ENCODE measurements at regions not wholly inside any gene's neighbourhood (a gene's known extent, or its start where the extent isn't known, plus 50 kb on each side); places are given as distances from the start of the nearest gene placed in this dataset.

DNA sequence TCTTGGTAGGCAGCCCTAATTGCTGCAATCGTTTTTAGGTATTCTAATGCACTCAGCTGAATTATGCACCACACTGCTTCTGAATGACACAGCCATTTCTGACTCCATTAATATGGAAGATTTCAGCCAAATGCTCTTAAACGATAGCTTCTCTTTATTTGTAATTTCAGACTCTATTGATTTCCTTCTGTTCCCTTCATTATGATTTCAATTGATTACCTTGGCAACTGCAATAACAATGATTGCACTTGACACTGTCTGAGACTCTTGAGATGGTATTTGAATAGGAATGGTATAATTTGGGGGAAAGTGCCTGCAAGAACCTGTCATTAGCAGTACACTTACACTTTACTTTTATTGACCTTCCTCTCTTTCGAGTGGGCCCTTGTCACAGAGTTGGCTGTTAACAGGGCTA, 296.1 kb upstream of the DMAC1 start:
- no peak for DNase-seq (ENCODE audit: low read depth in 1 of 2, low spot score in 1 of 2)

DNA sequence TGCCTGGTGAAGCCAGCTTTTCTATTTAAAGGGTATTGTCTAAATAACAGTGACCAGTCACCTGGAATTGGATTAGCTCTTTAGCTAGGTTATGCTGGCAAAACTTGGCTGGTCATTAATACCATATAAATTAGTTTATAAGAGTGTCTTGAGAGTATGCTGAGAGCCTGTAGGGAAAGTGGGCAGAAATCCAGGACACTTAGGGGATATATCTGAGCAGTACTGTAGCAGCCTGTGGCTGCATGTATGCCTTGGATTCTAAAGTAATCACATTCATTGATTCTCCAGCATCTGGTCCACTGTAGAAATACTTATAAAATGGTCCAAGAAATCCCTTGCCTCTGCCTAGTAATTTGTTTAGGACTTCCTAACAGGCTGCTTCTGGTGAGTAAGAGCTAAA, 288.9 kb upstream of the DMAC1 start:
- DNase-seq (ENCODE audit: low read depth in 1 of 2, low spot score in 1 of 2), result no peak

DNA sequence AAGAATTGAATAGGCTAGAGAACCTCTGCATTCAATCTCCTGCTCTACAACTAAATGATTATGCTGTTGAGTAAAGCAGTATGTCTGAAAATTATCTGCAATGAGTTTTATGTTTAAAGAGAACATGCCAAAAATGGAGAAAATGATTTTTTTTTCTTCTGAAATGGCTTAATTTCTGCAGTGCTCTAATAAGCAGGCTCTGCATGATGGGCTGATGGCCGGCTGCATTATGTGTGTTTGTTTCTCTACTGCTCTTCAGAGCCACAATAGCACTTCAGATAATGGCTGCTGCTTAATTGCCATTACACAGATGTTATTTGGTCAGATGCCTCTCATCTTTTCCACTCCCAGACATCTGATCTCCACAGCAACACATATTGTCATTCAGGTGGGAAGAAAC, 286.4 kb upstream of the DMAC1 start:
- no peak for DNase-seq (ENCODE audit: low read depth in 1 of 2, low spot score in 1 of 2)

DNA sequence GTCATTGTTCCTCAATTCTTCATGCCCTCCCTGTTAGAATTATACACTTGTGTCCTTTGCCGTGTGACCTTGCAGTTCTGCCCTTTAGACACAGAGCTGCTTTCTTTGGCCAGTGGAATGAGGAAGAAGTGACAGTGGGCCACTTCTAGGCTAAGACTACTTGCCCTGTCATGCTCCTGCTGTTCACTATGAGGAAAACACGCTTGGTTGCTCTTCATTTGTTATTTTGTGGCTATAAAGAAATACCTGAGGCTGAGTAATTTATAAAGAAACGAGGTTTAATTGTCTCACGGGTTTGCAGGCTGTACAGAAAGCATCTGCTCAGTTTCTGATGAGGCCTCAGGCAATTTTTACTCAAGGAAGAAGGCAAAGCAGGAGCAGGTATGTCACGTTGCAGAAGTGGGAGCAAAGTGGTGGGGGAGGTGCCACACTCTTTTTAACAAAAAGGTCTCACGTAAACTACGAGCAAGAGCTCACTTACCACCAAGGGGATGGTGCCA, 279.1 kb upstream of the DMAC1 start:
- no peak for DNase-seq (ENCODE audit: low read depth in 1 of 2, low spot score in 1 of 2)

DNA sequence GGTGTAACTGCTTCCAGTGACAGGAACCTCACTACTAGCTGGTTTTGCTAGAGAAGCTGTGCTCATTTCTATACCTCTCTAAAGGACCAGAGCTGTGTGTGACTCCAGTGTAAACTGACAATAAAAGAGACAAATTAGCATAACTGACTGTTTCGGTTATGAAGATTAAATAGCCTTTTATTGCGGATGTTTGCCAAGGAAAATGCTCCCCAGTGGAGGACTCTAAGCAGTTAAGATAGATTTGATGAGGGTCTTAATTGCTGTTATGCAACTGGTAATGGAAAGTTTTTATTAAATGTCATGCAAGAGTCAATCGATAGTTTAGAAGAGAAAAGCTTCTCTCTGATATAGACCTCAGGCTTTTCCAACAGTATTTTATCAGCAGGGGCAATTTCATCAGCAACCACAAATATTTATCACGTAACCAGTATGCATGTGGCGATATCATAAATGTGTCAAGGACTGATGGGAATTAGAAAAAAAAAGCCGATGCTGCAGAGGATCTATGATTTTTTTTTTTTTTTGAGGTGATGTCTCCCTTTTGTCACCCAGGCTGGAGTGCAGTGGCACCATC, 275.2 kb upstream of the DMAC1 start:
- DNase-seq (ENCODE audit: low read depth in 1 of 2, low spot score in 1 of 2), result no peak

DNA sequence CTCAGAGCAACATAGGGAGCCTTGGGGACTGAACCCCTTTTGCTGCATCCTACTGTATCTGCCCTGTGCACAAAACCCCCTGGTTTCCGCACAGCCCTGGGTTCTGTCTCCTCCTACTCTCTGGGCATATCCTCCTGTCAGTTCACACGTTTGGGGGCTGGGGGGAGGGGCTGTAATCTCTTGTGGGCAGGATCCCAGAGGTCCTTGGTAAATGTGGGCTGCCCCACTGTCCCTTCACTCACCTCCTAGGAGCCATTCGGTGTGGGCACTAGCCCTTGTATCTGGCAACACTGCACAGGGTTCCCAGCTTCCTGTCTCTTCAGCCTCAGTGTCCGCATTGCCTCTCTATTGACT, 271.8 kb upstream of the DMAC1 start:
- DNase-seq (ENCODE audit: low read depth in 1 of 2, low spot score in 1 of 2), result no peak

DNA sequence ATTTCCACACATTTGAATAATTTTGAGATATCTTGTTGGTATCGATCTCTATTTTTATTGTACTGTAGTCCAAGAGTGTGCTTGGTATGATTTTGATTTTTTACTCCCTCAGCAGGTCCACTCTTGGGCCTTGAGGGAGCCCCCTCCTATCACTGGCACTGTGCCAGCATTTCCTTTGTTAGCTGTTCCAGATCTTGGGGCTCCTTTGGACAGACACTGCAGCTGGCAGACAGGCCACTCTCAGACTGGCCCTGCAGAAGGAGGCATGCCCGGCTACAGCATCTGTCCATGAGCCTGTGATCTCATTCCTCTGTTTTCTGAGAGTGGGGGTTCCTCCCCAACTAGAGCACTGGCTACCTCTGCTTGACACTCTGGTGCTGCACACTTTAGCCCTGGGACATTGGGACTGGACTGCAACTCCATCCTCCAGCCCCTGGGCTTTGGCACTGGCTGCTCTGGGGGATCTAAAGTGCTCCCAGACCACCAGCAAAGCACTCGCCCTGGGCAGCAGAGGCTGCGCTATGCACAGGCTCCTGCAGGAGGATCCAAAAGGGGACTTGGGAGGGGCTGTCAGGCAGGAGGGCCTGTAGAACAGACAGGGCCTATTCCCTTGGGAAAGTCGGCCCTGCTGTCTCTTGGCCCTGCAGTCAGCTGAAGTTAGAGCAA, 271.3 kb upstream of the DMAC1 start:
- no peak for DNase-seq (ENCODE audit: low read depth in 1 of 2, low spot score in 1 of 2)

DNA sequence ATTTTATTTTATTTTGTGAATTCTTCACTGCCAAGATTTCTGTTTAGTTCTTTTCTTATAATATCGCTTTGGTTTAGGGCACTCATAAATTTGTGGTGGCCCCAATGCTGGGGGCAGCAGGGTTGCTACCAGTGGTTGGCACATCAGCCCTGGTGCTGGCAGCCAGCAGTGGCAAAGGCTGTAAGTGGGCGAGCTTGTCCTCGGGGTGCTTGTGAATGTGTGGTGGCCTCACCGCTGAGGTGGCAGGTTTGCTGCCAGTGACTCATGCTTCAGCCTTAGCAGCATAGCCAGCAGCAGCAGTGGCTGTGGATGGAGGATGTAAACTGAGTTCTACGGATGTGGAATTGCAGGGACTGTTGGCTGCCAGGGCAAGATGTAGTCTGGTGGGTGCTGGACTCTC, 262.9 kb upstream of the DMAC1 start:
- no peak for DNase-seq (ENCODE audit: low read depth in 1 of 2, low spot score in 1 of 2)

DNA sequence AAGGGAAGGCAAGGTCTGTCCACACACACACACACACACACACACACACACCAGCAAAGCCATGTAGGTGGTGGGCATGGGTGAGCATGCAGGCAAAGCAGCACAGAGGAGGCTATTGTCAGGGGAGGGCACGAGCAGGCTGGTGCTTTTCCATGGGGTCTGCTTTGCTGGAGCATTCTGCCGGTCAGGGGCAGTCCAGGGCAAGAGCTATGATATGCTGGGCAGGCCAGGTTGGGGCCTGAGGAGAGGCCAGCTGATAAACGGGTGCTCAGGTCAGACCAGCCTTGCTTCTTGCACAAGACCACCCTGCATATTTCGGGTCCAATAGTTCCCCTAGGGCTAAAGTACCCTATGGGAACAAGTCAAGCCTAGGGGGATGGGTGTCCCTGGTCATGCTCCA, 253.9 kb upstream of the DMAC1 start:
- DNase-seq (ENCODE audit: low read depth in 1 of 2, low spot score in 1 of 2), result no peak

DNA sequence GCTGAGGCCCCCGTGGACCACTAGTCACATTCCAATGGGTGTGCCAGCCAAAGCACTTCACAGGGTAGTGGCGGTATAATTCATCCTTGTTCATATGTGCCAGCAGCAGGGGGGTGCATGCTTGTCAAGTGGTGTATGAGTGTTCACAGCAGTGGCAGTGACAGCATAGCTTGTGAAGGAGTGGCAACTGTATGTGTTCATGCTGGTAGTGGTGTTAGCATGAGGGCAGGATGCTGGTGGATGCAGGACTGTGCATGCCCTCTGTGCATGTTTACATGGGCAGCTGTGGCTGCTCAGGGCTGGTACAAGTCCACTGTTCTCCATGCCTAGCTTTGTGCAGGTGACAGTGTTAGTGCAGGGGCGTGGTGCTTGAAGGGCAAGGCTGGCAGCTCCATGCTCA, 253.4 kb upstream of the DMAC1 start:
- no peak for DNase-seq (ENCODE audit: low read depth in 1 of 2, low spot score in 1 of 2)

DNA sequence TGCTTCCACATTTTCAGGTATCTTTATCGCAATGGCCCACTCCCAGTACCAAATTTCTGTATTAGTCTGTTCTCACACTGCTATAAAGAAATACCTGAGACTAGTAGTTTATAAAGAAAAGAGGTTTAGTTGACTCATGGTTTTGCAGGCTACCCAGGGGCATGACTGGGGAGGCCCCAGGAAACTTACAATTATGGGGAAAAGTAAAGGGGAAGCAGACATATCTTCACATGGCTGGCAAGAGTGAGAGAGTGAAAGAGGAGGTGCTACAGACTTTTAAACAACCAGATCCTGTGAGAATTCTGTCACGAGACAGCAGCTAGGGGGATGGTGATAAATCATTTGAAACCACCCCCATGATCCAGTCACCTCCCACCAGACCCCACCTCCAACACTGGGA, 238.2 kb upstream of the DMAC1 start:
- no peak for DNase-seq (ENCODE audit: low read depth in 1 of 2, low spot score in 1 of 2)

DNA sequence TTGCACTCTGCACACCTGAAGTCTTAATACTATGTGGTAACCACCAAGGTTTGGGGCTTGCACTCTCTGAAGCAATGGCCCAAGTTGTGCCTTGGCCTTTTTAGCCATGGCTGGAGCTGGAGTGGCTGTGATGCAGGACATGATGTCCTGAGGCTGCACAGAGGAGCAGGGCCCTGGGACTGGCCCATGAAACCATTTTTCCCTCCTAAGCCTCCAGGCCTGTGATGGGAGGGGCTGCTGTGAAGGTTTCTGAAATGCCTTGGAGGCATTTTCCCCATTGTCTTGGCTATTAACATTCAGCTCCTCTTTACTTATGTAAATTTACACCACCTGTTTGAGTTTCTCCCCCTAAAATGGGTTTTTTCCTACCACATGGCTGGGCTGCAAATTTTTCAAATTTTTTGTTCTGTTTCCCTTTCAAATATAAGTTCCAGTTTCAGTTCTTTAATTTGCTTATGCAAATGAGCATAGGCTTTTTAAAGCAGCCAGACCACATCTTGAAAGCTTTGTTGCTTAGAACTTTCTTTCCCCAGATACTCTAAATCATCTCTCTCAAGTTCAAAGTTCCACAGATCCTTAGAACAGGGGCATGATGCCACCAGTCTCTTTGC, 237.4 kb upstream of the DMAC1 start:
- DNase-seq (ENCODE audit: low read depth in 1 of 2, low spot score in 1 of 2), result no peak

DNA sequence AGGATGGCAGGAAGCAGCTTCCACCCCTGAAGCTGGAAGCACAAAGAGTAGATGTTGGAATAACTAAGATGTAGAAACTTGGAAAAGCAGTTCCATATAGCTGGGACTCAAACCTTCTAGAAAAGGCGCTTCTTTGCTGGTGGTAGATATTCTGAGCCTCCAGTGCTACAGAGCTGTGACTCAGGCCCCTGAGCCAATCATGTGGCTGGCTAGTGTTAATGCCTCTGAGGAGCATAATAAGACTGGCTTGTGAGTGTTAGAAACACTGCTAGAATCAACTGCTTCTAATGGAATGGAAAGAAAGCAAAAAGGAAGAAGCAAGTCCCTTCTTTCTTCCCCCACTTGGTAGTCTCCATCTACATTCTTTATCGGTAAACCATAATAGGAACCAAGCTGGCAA, 234.2 kb upstream of the DMAC1 start:
- DNase-seq (ENCODE audit: low read depth in 1 of 2, low spot score in 1 of 2), result no peak

DNA sequence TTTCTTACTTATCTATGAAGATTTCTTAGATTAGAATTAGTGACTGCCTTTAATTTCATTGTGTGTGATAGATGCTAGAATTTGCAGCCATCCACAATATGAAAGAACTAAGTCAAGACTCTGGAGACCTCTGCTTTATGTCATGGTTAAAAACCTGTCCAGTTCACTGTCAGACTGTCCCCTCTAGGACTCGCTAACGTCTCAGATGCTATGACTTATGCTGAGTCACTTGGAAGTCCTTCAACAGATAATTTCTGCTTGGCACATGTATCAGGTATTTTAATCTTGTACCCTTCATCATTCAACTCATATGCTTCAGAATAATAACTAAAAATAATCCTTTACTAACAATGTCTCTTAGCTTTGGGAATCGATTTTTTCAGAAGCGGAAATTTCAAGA, 230.5 kb upstream of the DMAC1 start:
- DNase-seq (ENCODE audit: low read depth in 1 of 2, low spot score in 1 of 2), result no peak

DNA sequence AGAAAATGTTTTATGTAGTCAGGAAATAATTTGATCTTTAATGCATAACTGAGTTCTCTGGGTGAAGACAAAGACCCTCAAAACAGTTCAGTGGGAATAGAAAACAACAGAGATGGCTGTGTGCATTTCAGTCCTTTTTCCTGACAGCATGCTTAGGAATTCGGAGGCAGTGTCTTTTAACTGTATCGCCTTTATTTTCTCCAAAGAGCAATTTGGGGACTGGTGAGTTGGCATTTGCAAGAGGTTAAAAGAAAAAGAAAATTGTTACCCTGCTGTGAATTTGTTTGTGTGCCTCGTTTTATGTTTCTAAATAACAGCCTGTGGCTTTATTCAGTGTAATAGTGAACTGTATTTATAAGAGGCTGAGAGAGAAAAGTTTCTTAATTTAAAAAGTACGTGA, 227.8 kb upstream of the DMAC1 start:
- DNase-seq (ENCODE audit: low read depth in 1 of 2, low spot score in 1 of 2), result no peak

DNA sequence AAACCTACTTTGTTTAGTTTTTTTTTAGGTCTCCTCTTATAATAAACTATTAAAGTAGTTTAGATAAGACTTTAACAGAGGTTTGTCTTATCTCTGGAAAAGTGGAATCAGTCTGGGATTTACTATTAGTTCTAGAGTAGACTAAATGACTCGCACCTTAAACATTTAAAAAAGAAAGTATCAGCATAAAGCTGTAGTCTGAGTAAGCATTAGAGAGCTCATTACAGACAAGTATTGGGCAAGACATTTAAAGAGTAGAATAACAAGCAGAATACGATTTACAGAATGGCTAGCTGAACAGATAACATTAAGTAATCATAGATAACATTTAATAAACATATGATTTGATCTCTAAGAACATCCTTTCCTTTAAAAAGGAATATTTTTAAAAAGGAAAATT, 226.0 kb upstream of the DMAC1 start:
- no peak for DNase-seq (ENCODE audit: low read depth in 1 of 2, low spot score in 1 of 2)

DNA sequence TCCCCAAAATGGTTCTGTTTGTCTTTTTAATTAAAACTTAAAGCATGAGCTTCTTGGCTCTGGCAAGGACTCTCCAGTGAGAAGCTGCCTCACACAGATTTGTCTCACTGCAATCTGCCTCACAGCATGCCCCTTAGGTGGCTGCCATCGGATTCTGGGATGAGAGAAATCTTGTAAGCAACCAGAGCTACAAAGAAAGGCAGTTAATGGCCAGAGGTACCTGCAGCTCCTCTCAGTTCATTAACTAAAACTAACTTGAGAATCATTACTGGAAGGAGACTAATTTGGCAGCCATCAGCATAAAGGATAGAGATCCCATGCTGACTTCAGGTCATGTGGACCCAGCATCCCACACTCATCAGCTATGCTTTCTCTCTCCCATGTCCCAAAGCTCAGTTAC, 220.6 kb upstream of the DMAC1 start:
- DNase-seq (ENCODE audit: low read depth in 1 of 2, low spot score in 1 of 2), result no peak

DNA sequence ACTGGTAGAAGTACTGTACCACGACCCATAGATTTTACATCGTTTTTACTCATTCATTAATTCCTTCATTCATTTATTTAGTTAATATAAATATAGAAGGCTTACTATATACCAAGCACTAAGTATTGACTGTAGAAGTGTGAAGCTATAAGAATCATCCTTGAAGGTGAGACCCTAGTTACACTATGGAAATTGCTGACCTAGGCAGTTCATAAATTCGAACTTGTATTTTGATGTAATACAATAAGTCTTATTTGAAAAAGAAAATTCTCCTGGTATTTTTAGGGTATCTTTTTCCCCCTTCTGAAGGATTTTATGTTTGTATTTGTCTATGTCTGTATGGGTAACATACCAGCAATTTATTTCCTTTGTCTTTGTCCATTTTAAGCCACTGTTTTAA, 220.1 kb upstream of the DMAC1 start:
- no peak for DNase-seq (ENCODE audit: low read depth in 1 of 2, low spot score in 1 of 2)

DNA sequence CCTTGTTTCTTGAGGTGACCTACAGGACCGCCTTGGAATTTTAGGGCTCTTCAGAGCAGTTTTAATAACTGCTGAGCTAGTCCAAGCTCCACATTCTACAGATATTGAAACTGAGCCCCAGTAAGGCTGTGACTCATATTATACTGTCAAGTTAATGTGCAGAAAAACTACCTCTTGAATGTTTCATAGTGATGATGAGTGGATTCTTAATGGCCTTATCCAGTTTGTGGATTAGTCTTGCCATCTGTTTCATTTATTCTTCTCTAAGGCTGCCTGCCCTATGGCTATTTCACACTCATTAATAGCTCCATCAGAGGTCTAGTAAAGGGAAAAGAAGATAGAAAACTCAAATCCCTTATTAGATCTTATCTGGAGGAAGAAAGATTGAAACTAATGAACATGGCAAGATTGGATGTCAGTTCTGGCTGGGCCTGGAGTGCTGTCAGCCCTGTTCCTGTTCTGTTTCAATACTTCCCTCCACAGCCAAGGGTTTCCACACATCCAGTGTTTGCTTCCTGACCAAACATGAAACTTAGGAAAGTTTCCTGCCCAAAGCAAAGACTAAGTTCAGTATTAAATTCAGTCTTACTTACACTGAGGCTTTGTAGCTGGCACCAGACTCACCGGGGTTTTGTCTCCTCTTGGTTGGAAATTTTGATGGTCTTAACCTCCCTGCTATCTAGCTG, 215.6 kb upstream of the DMAC1 start:
- DNase-seq (ENCODE audit: low read depth in 1 of 2, low spot score in 1 of 2), result no peak

DNA sequence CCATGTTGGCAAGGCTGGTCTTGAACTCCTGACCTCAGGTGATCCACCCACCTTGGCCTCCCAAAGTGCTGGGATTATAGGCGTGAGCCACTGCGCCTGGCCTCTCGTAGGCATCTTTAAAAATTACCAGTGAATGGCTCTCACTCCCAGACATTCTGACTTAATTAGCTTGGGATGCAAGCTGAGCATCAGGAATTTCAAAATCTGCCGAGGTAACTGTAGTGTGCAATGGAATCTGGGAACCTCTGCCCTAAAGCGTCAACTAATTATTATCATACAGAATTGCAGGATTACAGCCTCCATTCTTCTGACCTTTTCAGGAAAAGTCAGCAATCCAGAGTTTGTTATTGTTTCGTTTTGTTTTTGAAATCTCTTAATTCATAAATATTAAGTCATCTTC, 213.4 kb upstream of the DMAC1 start:
- no peak for DNase-seq (ENCODE audit: low read depth in 1 of 2, low spot score in 1 of 2)

DNA sequence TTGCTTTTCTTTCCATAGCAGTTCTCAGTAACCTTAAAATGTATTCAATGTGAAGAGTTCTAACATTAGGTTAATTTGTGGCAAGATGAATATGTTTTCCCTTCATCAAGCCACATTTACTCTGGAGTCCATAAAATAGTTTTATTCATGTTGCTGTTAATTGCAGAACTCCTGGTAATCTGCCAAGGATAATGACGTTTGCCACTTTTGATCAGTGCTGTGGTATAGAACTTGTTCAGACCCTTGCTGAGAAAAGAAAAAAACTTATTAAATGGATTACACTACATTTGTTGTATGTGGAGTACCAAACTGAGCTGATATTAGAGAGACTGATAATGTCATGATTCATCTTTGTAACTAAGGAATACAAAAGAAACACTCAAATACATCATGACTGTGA, 212.4 kb upstream of the DMAC1 start:
- no peak for DNase-seq (ENCODE audit: low read depth in 1 of 2, low spot score in 1 of 2)

DNA sequence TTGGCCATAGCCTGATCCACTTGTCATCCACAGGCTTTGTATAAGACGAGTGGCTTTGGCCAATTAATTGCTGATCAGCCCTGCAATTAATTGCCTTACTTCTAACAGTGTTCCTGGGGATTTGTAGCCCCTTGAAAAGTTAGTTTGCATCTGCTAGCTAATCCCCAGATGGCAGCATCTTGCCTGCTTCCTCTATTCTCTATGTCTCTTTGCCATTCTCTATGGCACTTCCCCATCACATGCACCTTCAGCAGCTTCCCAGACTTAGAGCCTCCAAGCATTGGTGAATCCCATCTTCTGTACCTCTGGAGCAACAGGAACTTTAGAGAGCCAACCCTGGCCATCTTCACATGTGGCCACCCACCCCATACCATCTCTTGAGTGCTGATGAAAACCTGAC, 197.0 kb upstream of the DMAC1 start:
- no peak for DNase-seq (ENCODE audit: low read depth in 1 of 2, low spot score in 1 of 2)

Data from stimulated activated CD4-positive, alpha-beta T cell treated with anti-CD3 and anti-CD28 coated beads, Interleukin-15, amount 100 ng/mL, for 1 hour (primary cell).